Natural killer cell (primary cell): ENCODE measurements at regions not wholly inside any gene's neighbourhood (a gene's known extent, or its start where the extent isn't known, plus 50 kb on each side); places are given as distances from the start of the nearest gene placed in this dataset.

Source experiments
- ATAC-seq, 3 donors: fragments of 150-1000 bp in 2 of 3; fragments of 200-7000 bp in 1 of 3; cut with Tn5 transposase; 1 replicate in 1 of 3; 2 replicates in 2 of 3; pipeline ENCODE4 v1.10.0; 2021; ENCODE audit warnings: mild to moderate bottlenecking in 2 of 3, moderate library complexity in 2 of 3
- DNase-seq, 2 donors: peaks; one replicate each; pipeline versions ENCODE4 v3.0.0 to v3.0.0-alpha.2; 2013 to 2021; ENCODE audit warnings: mixed read lengths in 1 of 2
- H3K27ac ChIP-seq: one replicate; pipeline ENCODE4 v1.5.1; 2013; ENCODE audit warnings: mild to moderate bottlenecking, low read length
- H3K27me3 ChIP-seq: one replicate; pipeline ENCODE4 v1.6.1; 2013; ENCODE audit warnings: low read length; ENCODE audit not compliant: control insufficient read depth, insufficient read depth
- H3K36me3 ChIP-seq: one replicate; pipeline ENCODE4 v1.6.1; 2013; ENCODE audit warnings: low read length; ENCODE audit not compliant: control insufficient read depth, insufficient read depth
- H3K4me1 ChIP-seq: one replicate; pipeline ENCODE4 v1.6.1; 2013; ENCODE audit warnings: low read length; ENCODE audit not compliant: control insufficient read depth, insufficient read depth
- H3K4me3 ChIP-seq: one replicate; pipeline ENCODE4 v1.5.1; 2013; ENCODE audit warnings: low read length
- H3K9me3 ChIP-seq: one replicate; pipeline ENCODE4 v1.6.1; 2013; ENCODE audit warnings: low read length; ENCODE audit not compliant: control insufficient read depth, insufficient read depth
- H3K27ac Mint-ChIP-seq, 2 donors: one replicate each; pipeline ENCODE4 v1.8.0; 2022; ENCODE audit warnings: mild to moderate bottlenecking in 2 of 2, mixed read lengths in 2 of 2, moderate library complexity in 1 of 2
- H3K27me3 Mint-ChIP-seq, 2 donors: one replicate each; pipeline ENCODE4 v1.8.0; 2022; ENCODE audit warnings: low read depth in 2 of 2, mixed read lengths in 2 of 2
- H3K36me3 Mint-ChIP-seq: one replicate; pipeline ENCODE4 v1.8.0; 2022; ENCODE audit warnings: mixed read lengths
- H3K4me1 Mint-ChIP-seq, 2 donors: one replicate each; pipeline ENCODE4 v1.8.0; 2022; ENCODE audit warnings: mixed read lengths in 2 of 2
- H3K4me3 Mint-ChIP-seq: one replicate; pipeline ENCODE4 v1.8.0; 2022; ENCODE audit warnings: mild to moderate bottlenecking, moderate library complexity, mixed read lengths
- H3K9me3 Mint-ChIP-seq, 2 donors: one replicate each; pipeline ENCODE4 v1.8.0; 2022; ENCODE audit warnings: mixed read lengths in 2 of 2
- WGBS: methylation state at CpG from one replicate; pipeline ENCODE4 v1.1.7; 2013; ENCODE audit warnings: missing lambda C conversion rate; ENCODE audit not compliant: insufficient coverage; 5-methylcytosine and 5-hydroxymethylcytosine counted together
- intact Hi-C: fragments of 100-400 bp; cut with micrococcal nuclease; formaldehyde crosslinking; loops from one replicate; pipeline ENCODE4 v1.14.2; 2022
- TF ChIP-seq, protein P1 (sequence below): fragments of 200-600 bp; IDR thresholded peaks from one replicate; pipeline ENCODE4 v1.8.0; 2022; ENCODE audit warnings: antibody characterized with exemption

DNA sequence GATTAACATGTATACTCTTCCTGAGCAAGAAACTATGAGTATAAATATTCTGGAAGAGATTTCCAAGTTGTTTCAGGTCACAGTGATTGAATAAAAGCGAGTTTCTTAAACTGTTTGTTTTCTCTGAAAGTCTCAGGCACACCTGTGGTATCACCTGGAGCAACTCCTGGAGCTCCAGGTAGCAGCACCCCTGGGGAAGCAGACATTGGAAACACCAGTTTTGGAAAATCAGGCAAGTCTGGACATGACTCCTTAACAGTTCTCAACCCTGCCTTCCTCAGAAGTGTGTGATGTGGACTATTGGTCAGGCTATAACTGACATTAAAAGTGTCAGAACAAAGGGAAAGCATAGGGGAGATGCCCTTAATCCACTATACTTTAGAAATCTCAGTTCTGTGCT, 217.6 kb upstream of the CNTN1 start:
- DNase-seq (no peak), ATAC-seq (no peak)
- 76% methylated on average over 1 of the region's 1 CpG for WGBS
- intact Hi-C loops: no loop called here
- Histone ChIP-seq H3K36me3 (no peaks in the 10 kb centered on the region), H3K9me3 (no peaks in the 10 kb centered on the region), H3K27ac (no peak overlapping the region), H3K4me3 (no peak overlapping the region), H3K4me1 (no peaks in the 10 kb centered on the region), H3K27me3 (no peaks in the 10 kb centered on the region)
- H3K4me3 Mint-ChIP-seq: no peak overlapping the region
- no peaks in the 10 kb centered on the region for H3K4me1 Mint-ChIP-seq
- H3K27me3 Mint-ChIP-seq: no peaks in the 10 kb centered on the region
- TF ChIP-seq, protein P1, sequence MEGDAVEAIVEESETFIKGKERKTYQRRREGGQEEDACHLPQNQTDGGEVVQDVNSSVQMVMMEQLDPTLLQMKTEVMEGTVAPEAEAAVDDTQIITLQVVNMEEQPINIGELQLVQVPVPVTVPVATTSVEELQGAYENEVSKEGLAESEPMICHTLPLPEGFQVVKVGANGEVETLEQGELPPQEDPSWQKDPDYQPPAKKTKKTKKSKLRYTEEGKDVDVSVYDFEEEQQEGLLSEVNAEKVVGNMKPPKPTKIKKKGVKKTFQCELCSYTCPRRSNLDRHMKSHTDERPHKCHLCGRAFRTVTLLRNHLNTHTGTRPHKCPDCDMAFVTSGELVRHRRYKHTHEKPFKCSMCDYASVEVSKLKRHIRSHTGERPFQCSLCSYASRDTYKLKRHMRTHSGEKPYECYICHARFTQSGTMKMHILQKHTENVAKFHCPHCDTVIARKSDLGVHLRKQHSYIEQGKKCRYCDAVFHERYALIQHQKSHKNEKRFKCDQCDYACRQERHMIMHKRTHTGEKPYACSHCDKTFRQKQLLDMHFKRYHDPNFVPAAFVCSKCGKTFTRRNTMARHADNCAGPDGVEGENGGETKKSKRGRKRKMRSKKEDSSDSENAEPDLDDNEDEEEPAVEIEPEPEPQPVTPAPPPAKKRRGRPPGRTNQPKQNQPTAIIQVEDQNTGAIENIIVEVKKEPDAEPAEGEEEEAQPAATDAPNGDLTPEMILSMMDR: no peak
- peaks cover 10% of the 10 kb centered on the region for H3K36me3 Mint-ChIP-seq
- H3K9me3 Mint-ChIP-seq: peaks cover 13 to 15% of the 10 kb centered on the region in 2 donors
- no peak overlapping the region for H3K27ac Mint-ChIP-seq

DNA sequence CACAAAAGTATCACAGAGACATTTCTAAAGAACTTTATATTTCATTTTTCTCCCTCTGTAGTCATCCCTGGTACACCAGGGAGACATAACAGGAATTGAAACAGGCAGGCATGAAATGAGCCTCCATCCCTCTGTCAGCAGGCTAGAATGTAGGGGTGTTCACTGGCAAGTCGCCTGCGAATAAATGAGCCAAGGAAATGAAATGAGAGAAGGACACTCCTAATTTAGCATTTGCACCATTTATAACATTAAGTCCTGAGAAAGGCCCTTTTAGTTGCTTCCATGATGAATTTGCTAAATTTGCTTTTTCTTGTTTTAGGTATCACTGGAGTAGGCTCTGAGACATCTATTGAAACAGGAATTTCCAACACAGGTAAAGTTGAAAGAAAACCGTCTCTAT, 192.4 kb upstream of the CNTN1 start:
- DNase-seq (no peak), ATAC-seq (no peak)
- no peak overlapping the region for H3K4me3 Mint-ChIP-seq
- Histone ChIP-seq H3K27me3 (no peaks in the 10 kb centered on the region), H3K4me3 (no peak overlapping the region), H3K4me1 (no peaks in the 10 kb centered on the region), H3K9me3 (no peaks in the 10 kb centered on the region), H3K27ac (no peak overlapping the region), H3K36me3 (no peaks in the 10 kb centered on the region)
- WGBS: no CpG with 5 or more reads among the region's 3 CpGs
- TF ChIP-seq, protein P1: no peak
- no peaks in the 10 kb centered on the region for H3K4me1 Mint-ChIP-seq
- H3K9me3 Mint-ChIP-seq: peaks cover 6 to 11% of the 10 kb centered on the region in 2 donors
- H3K27ac Mint-ChIP-seq: no peak overlapping the region
- intact Hi-C loops: no loop called here
- H3K36me3 Mint-ChIP-seq: no peaks in the 10 kb centered on the region
- no peaks in the 10 kb centered on the region for H3K27me3 Mint-ChIP-seq

DNA sequence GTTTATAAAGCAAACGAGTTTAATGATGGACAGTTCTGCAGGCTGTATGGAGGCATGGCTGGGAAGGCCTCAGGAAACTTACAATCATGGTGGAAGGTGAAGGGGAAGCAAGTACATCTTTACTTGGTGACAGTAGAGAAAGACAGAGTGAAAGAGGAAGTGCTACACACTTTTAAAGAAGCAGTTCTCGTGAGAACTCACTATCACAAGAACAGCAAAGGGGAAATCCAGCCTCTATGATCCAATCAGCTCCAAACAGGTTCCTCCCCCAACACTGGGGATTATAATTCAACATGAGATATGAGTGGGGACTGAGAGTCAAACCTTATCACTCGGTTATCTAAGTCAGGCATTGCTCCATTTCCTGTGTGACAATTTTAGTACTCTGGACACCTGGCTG, 189.9 kb upstream of the CNTN1 start:
- Mint-ChIP-seq H3K36me3 (no peaks in the 10 kb centered on the region), H3K4me1 (no peaks in the 10 kb centered on the region), H3K9me3 (peaks cover 6 to 8% of the 10 kb centered on the region in 2 donors), H3K27me3 (no peaks in the 10 kb centered on the region), H3K27ac (no peak overlapping the region), H3K4me3 (no peak overlapping the region)
- intact Hi-C loops: no loop called here
- TF ChIP-seq, protein P1: no peak
- ATAC-seq (no peak), DNase-seq (no peak)
- Histone ChIP-seq H3K4me1 (no peaks in the 10 kb centered on the region), H3K27ac (no peak overlapping the region), H3K36me3 (no peaks in the 10 kb centered on the region), H3K9me3 (no peaks in the 10 kb centered on the region), H3K4me3 (no peak overlapping the region), H3K27me3 (no peaks in the 10 kb centered on the region)
- WGBS: 70% methylated on average over 2 of the region's 3 CpGs

DNA sequence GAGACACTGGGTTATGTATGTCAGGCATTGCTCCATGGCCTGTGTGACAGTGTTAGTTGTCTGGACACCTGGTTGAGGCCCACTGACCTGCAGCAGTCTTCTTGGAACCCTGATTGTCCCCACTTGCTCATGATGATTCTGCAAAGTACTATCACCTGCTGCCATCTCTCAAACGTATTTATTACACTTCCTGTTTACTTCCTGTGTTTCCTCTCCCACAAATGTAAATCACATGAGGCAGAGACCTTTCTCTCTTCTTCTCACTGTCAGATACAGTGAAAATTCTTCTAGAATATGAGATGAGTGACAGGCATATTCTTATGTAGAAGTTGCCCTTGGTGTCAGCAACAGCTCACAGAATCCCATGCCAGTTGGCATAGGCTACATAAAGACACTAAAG, 186.9 kb upstream of the CNTN1 start:
- H3K36me3 Mint-ChIP-seq: no peaks in the 10 kb centered on the region
- ATAC-seq (no peak), DNase-seq (no peak)
- H3K27ac Mint-ChIP-seq: no peak overlapping the region
- no peaks in the 10 kb centered on the region for H3K4me1 Mint-ChIP-seq
- intact Hi-C loops: no loop called here
- no peaks in the 10 kb centered on the region for H3K27me3 ChIP-seq
- H3K4me3 Mint-ChIP-seq: no peak overlapping the region
- H3K9me3 ChIP-seq: peaks cover 3% of the 10 kb centered on the region
- 0% methylated on average over 1 of the region's 1 CpG for WGBS
- no peak overlapping the region for H3K4me3 ChIP-seq
- TF ChIP-seq, protein P1: no peak
- H3K9me3 Mint-ChIP-seq: peaks cover 7% of the 10 kb centered on the region in 2 donors
- H3K27ac ChIP-seq: no peak overlapping the region
- no peaks in the 10 kb centered on the region for H3K27me3 Mint-ChIP-seq
- H3K4me1 ChIP-seq: no peaks in the 10 kb centered on the region
- H3K36me3 ChIP-seq: no peaks in the 10 kb centered on the region
